CD4-positive, alpha-beta T cell treated with Interleukin-4 for 4 hours (primary cell): ENCODE measurements at regions not wholly inside any gene's neighbourhood (a gene's known extent, or its start where the extent isn't known, plus 50 kb on each side); places are given as distances from the start of the nearest gene placed in this dataset.
"Not testable (repeated sequence)": the region's sequence is repeated elsewhere in the genome, so short reads cannot be mapped to it uniquely, and the experiment has no call there.

Experiments
- DNase-seq: peaks from one replicate; pipeline ENCODE4 v3.0.0-alpha.2; 2020

DNA sequence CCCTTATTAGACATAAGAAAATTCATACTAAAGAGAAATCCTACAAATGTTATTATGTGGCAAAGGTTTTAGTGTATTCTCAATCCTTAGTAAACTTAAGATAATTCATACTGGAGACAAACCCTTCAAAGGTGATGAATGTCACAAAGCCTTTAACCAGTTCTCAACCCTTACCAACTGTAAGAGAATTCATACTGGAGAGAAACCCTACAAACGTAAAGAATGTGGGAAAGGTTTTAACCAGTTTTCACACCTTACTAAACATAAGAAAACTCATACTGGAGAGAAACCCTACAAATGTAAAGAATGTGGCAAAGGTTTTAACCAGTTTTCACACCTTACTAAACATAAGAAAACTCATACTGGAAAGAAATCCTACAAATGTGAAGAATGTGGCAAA lies 93.2 kb downstream of the ZNF680 start:
- DNase-seq: no peak

DNA sequence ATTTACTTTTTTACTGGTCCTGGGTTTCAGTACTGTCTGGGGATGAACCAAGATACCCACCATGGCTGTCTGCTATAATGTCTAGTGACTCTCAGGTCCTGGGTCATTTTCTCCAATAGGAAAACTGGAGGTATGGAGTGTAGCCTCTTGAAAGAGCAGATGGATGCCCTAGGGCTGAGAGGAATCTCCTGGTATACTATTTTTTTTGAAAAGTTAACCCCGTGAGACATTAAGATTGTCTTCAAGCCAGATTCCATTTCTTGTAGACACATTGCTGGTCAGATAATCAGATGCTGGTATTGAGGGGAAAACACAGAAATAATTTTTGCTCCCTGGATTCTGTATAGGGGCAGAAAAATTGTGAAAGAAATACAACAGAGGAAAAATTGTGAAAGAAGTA lies 97.3 kb downstream of the ZNF680 start:
- DNase-seq: no peak

GRCh38 chr7:64463636-64464375 lies 99.1 kb downstream of the ZNF680 start:
- peak; percentile 3 for DNase-seq

- not testable (repeated sequence) for DNase-seq
Measured at GRCh38 chr7:64459858-64460257, 103.0 kb downstream of the ZNF680 start.

DNA sequence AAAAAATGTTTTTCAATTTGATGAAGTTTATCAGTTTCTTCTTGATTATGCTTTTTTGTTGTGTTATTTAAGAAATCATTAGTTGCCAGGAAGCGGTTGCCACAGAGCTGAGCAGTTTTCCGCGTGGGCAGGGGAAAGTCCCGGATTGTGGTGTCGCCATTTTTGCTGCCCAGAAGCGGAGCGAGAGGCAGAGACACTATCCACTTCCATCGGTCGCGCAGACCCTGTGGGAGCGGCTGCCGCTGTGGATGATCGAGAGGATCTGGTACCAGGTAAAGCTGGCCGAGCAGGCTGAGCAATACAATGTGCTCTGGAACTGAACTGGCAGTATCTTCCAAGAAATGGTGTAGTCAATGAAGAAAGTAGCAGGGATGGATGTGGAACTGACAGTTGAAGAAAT lies 119.8 kb downstream of the ZNF736 start:
- no peak for DNase-seq

GRCh38 chr7:64431838-64432237 lies 118.1 kb downstream of the ZNF736 start:
- DNase-seq: no peak

DNA sequence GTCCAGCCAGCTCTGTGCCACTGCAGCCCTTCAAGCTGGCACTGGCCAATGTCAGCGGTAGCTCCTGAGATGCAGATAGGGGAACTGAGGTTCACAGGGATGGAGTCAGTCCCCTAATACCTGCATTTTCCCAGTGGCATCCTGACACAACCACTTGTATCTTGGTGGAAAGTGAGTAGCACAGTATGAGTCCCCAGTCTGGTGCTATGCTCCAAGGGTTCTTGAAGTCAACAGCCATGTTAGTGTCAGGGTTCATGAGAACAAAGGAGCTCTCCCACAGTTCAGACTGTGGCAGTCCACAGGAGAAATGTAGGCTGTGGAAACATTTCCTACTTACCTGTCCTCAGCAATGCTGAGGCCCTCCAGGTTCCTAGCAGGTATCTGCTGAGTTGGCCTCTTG lies 115.5 kb downstream of the ZNF736 start:
- no peak for DNase-seq

DNA sequence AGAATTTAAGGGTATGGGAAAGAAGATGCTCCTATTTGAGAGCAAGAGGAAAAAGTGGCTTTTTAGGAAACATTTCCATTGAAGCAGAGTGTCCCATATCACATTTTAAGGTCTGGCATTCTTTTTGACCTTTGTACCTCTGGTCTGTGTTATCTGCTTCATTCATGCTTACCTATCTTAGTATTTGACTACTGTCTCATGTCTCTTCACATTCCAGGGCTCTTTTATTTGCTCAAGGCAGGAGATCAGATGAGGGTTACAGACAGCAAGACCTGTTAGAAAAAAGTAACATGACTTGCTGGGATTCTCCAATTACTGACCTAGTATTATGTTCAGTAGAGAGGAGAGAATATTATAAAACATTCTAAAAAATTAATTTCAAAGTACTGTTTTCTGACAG lies 111.7 kb downstream of the ZNF736 start:
- DNase-seq: not testable (repeated sequence)

DNA sequence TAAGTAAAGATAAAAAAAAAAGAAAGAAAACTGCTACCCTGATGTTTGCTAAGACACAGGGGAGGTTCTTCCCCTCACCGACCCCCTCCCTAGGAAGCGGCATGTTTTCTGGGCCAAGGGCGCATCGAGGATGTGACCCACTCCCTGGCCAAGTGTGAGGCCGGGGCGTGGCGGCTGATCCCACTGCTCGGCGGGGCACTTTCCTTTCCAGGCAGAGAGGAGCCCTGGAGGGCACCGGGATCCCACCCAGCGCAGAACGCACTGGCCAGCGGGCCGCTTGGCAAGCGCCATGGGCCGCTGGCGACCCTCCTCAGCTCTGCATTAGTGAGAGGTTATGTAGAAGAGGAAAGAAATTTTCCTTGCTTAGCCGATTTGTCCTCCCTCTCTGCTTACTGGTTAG lies 93.4 kb downstream of the ZNF736 start:
- DNase-seq: no peak
